Progenitor cell of endocrine pancreas (in vitro differentiated cells): ENCODE measurements at regions not wholly inside any gene's neighbourhood (a gene's known extent, or its start where the extent isn't known, plus 50 kb on each side); places are given as distances from the start of the nearest gene placed in this dataset.

Experiments
- DNase-seq: peaks from one replicate; pipeline ENCODE4 v3.0.0; 2021; ENCODE audit warnings: low spot score; ENCODE audit not compliant: unreplicated experiment
- H3K27ac Mint-ChIP-seq: 2 replicates; pipeline ENCODE4 v1.8.0; 2021; ENCODE audit warnings: mild to moderate bottlenecking, moderate library complexity, mixed read lengths
- H3K27me3 Mint-ChIP-seq: 2 replicates; pipeline ENCODE4 v1.8.0; 2021; ENCODE audit warnings: mixed read lengths
- H3K36me3 Mint-ChIP-seq: 2 replicates; pipeline ENCODE4 v1.8.0; 2022; ENCODE audit warnings: mixed read lengths; ENCODE audit not compliant: insufficient read depth
- H3K4me1 Mint-ChIP-seq: 2 replicates; pipeline ENCODE4 v1.8.0; 2021; ENCODE audit warnings: low read depth, mixed read lengths
- H3K4me3 Mint-ChIP-seq: 2 replicates; pipeline ENCODE4 v1.8.0; 2021; ENCODE audit warnings: low read depth, mild to moderate bottlenecking, moderate library complexity, mixed read lengths
- H3K9me3 Mint-ChIP-seq: 2 replicates; pipeline ENCODE4 v1.8.0; 2021; ENCODE audit warnings: low read depth, mixed read lengths
- CTCF ChIP-seq: fragments of 200-600 bp; sonication (generic); IDR thresholded peaks from one replicate; pipeline ENCODE4 v1.5.0; 2021; ENCODE audit warnings: antibody characterized with exemption, mild to moderate bottlenecking; ENCODE audit not compliant: unreplicated experiment

DNA sequence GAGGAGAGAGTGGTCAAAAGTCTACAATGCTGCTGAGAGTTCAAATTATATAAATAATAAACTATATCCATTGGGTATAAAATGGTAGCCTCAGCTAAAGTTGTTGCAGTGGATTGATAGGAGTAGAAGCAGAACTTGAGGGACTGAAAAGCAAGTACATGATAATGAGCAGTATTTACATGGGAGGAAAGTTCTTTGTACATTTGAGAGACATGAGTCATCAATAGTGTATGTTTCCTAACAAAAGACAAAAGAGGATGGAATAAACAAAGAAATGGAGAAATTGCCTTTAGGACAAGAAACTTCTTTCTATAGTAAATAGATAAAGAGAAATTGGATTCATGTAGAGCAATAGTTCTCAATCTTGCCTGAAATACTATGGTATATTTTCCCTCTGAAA, 110.0 kb upstream of the PLSCR5 start:
- Mint-ChIP-seq H3K27ac (no peak overlapping the region), H3K9me3 (no peaks in the 10 kb centered on the region), H3K27me3 (no peaks in the 10 kb centered on the region), H3K4me3 (no peak overlapping the region), H3K4me1 (no peaks in the 10 kb centered on the region), H3K36me3 (no peaks in the 10 kb centered on the region)
- no peak for DNase-seq
- TF ChIP-seq CTCF, result no peak

- no peak overlapping the region for H3K4me3 Mint-ChIP-seq
- no peak for DNase-seq
- H3K27me3 Mint-ChIP-seq, result no peaks in the 10 kb centered on the region
- no peaks in the 10 kb centered on the region for H3K9me3 Mint-ChIP-seq
- no peaks in the 10 kb centered on the region for H3K4me1 Mint-ChIP-seq
- no peaks in the 10 kb centered on the region for H3K36me3 Mint-ChIP-seq
- H3K27ac Mint-ChIP-seq, result no peak overlapping the region
- no peak for TF ChIP-seq CTCF
These were observed 107.7 kb upstream of the PLSCR5 start for GRCh38 chr3:146712806-146713205.

GRCh38 chr3:146709969-146710368, 104.8 kb upstream of the PLSCR5 start:
- Mint-ChIP-seq H3K9me3 (no peaks in the 10 kb centered on the region), H3K4me1 (no peaks in the 10 kb centered on the region), H3K4me3 (no peak overlapping the region), H3K27ac (no peak overlapping the region), H3K36me3 (no peaks in the 10 kb centered on the region), H3K27me3 (no peaks in the 10 kb centered on the region)
- DNase-seq, result no peak
- no peak for TF ChIP-seq CTCF

DNA sequence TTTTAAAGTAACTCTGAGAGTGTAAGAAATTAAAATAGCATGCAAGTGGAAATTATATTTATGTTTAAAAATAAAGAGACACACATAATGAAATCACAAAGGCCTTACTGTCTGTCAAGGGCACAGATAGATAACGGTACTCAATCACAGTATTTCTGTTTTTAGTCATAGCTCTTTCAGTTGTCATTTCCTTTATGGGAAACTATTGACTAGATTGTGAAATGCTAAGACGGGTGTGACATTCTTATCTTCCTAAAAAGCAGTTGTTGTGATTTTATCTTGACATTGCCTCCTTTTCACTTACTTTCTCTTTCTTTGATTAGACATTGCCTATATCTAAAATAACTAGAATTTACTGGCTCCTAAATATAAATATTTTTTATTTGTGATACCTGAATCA, 100.1 kb upstream of the PLSCR5 start:
- DNase-seq, result no peak
- H3K4me1 Mint-ChIP-seq, result no peaks in the 10 kb centered on the region
- H3K27me3 Mint-ChIP-seq, result no peaks in the 10 kb centered on the region
- TF ChIP-seq CTCF, result no peak
- no peaks in the 10 kb centered on the region for H3K9me3 Mint-ChIP-seq
- no peak overlapping the region for H3K4me3 Mint-ChIP-seq
- H3K36me3 Mint-ChIP-seq, result no peaks in the 10 kb centered on the region
- no peak overlapping the region for H3K27ac Mint-ChIP-seq

DNA sequence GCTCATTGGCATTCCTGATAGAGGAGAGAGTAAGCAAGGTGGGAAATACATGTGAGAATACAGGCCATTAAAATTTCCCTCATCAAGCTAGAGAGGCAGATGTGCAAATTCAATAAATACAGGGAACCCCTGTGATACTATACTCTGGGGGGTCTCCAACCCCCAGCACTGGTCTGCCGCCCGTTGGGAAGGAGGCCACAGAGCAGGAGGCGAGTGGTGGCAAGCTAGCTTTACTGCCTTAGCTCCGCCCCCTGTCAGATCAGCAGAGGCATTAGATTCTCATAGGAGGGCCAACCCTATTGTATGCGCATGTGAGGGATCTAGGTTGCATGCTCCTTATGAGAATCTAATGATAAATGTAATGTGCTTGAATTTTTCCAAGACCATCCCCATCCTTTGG, 97.1 kb upstream of the PLSCR5 start:
- Mint-ChIP-seq H3K4me3 (no peak overlapping the region), H3K27ac (no peak overlapping the region)

More for the DNA sequence above, 97.1 kb upstream of the PLSCR5 start:
- Mint-ChIP-seq H3K4me1 (no peaks in the 10 kb centered on the region), H3K9me3 (no peaks in the 10 kb centered on the region), H3K36me3 (no peaks in the 10 kb centered on the region), H3K27me3 (no peaks in the 10 kb centered on the region)
- TF ChIP-seq CTCF, result no peak
- no peak for DNase-seq
